Aorta (tissue), 5 donors: ENCODE measurements at regions not wholly inside any gene's neighbourhood (a gene's known extent, or its start where the extent isn't known, plus 50 kb on each side); places are given as distances from the start of the nearest gene placed in this dataset.

Experiments
- ATAC-seq: fragments of 200-7000 bp; cut with Tn5 transposase; one replicate; pipeline ENCODE4 v1.9.1; 2022; ENCODE audit warnings: moderate library complexity; ENCODE audit not compliant: low FRiP score
- DNase-seq, 2 donors: peaks; one replicate each; pipeline ENCODE4 v3.0.0-alpha.2; 2020
- H3K27ac ChIP-seq, 2 donors: one replicate each; pipeline ENCODE4 v1.5.1; 2013; ENCODE audit warnings: low read length in 2 of 2, mild to moderate bottlenecking in 2 of 2, moderate library complexity in 2 of 2, control low read depth in 1 of 2, inconsistent platforms in 1 of 2, low read depth in 1 of 2
- H3K27me3 ChIP-seq, 2 donors: one replicate each; pipeline ENCODE4 v1.6.1; 2013; ENCODE audit warnings: control low read depth in 1 of 2, low read length in 1 of 2, mild to moderate bottlenecking in 1 of 2, moderate library complexity in 1 of 2; ENCODE audit not compliant: insufficient read depth in 2 of 2, control insufficient read depth in 1 of 2
- H3K36me3 ChIP-seq, 2 donors: one replicate each; pipeline ENCODE4 v1.6.1; 2013; ENCODE audit warnings: control low read depth in 1 of 2, low read length in 1 of 2, mild to moderate bottlenecking in 1 of 2; ENCODE audit not compliant: insufficient read depth in 2 of 2, control insufficient read depth in 1 of 2
- H3K4me1 ChIP-seq, 2 donors: one replicate each; pipeline ENCODE4 v1.6.1; 2013; ENCODE audit warnings: low read length in 2 of 2, control low read depth in 1 of 2, mild to moderate bottlenecking in 1 of 2, moderate library complexity in 1 of 2; ENCODE audit not compliant: insufficient read depth in 2 of 2, control insufficient read depth in 1 of 2
- H3K4me3 ChIP-seq, 2 donors: one replicate each; pipeline ENCODE4 v1.5.1; 2013; ENCODE audit warnings: low read length in 2 of 2, control low read depth in 1 of 2, mild to moderate bottlenecking in 1 of 2
- H3K9me3 ChIP-seq: one replicate; pipeline ENCODE4 v1.6.1; 2013; ENCODE audit warnings: mild to moderate bottlenecking, low read length; ENCODE audit not compliant: control insufficient read depth
- WGBS, 2 donors: extraction: QIAGEN DNeasy Blood & Tissue Kit; methylation state at CpG; one replicate each; pipeline ENCODE4 v1.1.7; 2013; 5-methylcytosine and 5-hydroxymethylcytosine counted together
- intact Hi-C, 2 donors: fragments of 100-400 bp; cut with DNase I; formaldehyde crosslinking; loops; one replicate each; pipeline versions ENCODE4 v1.14.2 to v1.15.0; 2022
- donor health status: healthy with polysubstance abuse.
- donor health status: Bipolar disorder and iron deficiency.
- donor health status: DM: no; HTN: no; CAD: no.
- donor health status: DM: no; HTN: no; CAD: no.
- donor health status: DM: yes; HTN: yes; CAD: no.

- intact Hi-C loops: no loop called here
- ATAC-seq (no peak), DNase-seq (no peak)
- H3K36me3 ChIP-seq: no peaks in the 10 kb centered on the region
- H3K9me3 ChIP-seq: no peaks in the 10 kb centered on the region
- no peak overlapping the region for H3K4me3 ChIP-seq
- no peaks in the 10 kb centered on the region for H3K27me3 ChIP-seq
- no peak overlapping the region for H3K27ac ChIP-seq
- WGBS, 2 donors: 84 to 88% methylated on average over 1 of the region's 1 CpG
- no peaks in the 10 kb centered on the region for H3K4me1 ChIP-seq
These were observed 199.7 kb upstream of the CHRNA7 start for GRCh38 chr15:31830591-31830990.

- 67 to 81% methylated on average over 10 of the region's 10 CpGs for WGBS, 2 donors
- ATAC-seq: no peak
These were observed 198.7 kb upstream of the CHRNA7 start for GRCh38 chr15:31831596-31831995.

GRCh38 chr15:31834654-31835053 lies 195.7 kb upstream of the CHRNA7 start:
- Histone ChIP-seq H3K27ac (no peak overlapping the region), H3K4me3 (no peak overlapping the region), H3K36me3 (no peaks in the 10 kb centered on the region), H3K9me3 (no peaks in the 10 kb centered on the region), H3K27me3 (no peaks in the 10 kb centered on the region), H3K4me1 (no peaks in the 10 kb centered on the region)
- intact Hi-C loops: no loop called here
- ATAC-seq: no peak
- 59 to 66% methylated on average over 3 of the region's 3 CpGs for WGBS, 2 donors
- DNase-seq: no peak

More at GRCh38 chr15:31831596-31831995, 198.7 kb upstream of the CHRNA7 start:
- no peak overlapping the region for H3K27ac ChIP-seq
- H3K4me1 ChIP-seq: no peaks in the 10 kb centered on the region
- DNase-seq: no peak
- H3K4me3 ChIP-seq: no peak overlapping the region
- intact Hi-C loops: no loop called here
- no peaks in the 10 kb centered on the region for H3K27me3 ChIP-seq
- H3K9me3 ChIP-seq: no peaks in the 10 kb centered on the region
- no peaks in the 10 kb centered on the region for H3K36me3 ChIP-seq

GRCh38 chr15:31839388-31839787 lies 190.9 kb upstream of the CHRNA7 start:
- Histone ChIP-seq H3K4me3 (no peak overlapping the region), H3K4me1 (no peaks in the 10 kb centered on the region), H3K27ac (no peak overlapping the region), H3K27me3 (no peaks in the 10 kb centered on the region), H3K9me3 (no peaks in the 10 kb centered on the region), H3K36me3 (no peaks in the 10 kb centered on the region)
- intact Hi-C loops: no loop called here
- 74 to 80% methylated on average over 3 of the region's 3 CpGs for WGBS, 2 donors
- ATAC-seq (no peak), DNase-seq (no peak)

GRCh38 chr15:31840849-31841476 lies 189.4 kb upstream of the CHRNA7 start:
- DNase-seq (no peak), ATAC-seq (no peak)
- H3K9me3 ChIP-seq: no peaks in the 10 kb centered on the region
- no peaks in the 10 kb centered on the region for H3K36me3 ChIP-seq
- H3K4me1 ChIP-seq: no peaks in the 10 kb centered on the region
- 76 to 77% methylated on average over 9 of the region's 9 CpGs for WGBS, 2 donors
- no peak overlapping the region for H3K4me3 ChIP-seq
- no peaks in the 10 kb centered on the region for H3K27me3 ChIP-seq
- intact Hi-C loops: no loop called here
- no peak overlapping the region for H3K27ac ChIP-seq

- Histone ChIP-seq H3K4me1 (no peaks in the 10 kb centered on the region), H3K9me3 (no peaks in the 10 kb centered on the region), H3K4me3 (no peak overlapping the region), H3K36me3 (no peaks in the 10 kb centered on the region), H3K27ac (no peak overlapping the region), H3K27me3 (no peaks in the 10 kb centered on the region)
- 50 to 65% methylated on average over 6 of the region's 6 CpGs for WGBS, 2 donors
- DNase-seq (no peak), ATAC-seq (no peak)
- intact Hi-C loops: no loop called here
These were observed 187.7 kb upstream of the CHRNA7 start for GRCh38 chr15:31842532-31843195.

- intact Hi-C loops: no loop called here
- DNase-seq: no peak
- H3K27me3 ChIP-seq: no peaks in the 10 kb centered on the region
- no peaks in the 10 kb centered on the region for H3K36me3 ChIP-seq
- ATAC-seq: no peak
- no peak overlapping the region for H3K27ac ChIP-seq
- WGBS, 2 donors: 27 to 43% methylated on average over 5 of the region's 5 CpGs
- no peaks in the 10 kb centered on the region for H3K4me1 ChIP-seq
- H3K9me3 ChIP-seq: no peaks in the 10 kb centered on the region
- H3K4me3 ChIP-seq: no peak overlapping the region
These were observed 186.8 kb upstream of the CHRNA7 start for GRCh38 chr15:31843426-31844055.

- no peak for ATAC-seq
- intact Hi-C loops: no loop called here
These were observed 184.5 kb upstream of the CHRNA7 start for GRCh38 chr15:31845791-31846190.

GRCh38 chr15:31847961-31848360 lies 182.4 kb upstream of the CHRNA7 start:
- Histone ChIP-seq H3K27me3 (no peaks in the 10 kb centered on the region), H3K27ac (no peak overlapping the region), H3K4me1 (no peaks in the 10 kb centered on the region), H3K4me3 (no peak overlapping the region), H3K9me3 (no peaks in the 10 kb centered on the region), H3K36me3 (no peaks in the 10 kb centered on the region)
- intact Hi-C loops: no loop called here
- DNase-seq: no peak
- 71 to 72% methylated on average over 5 of the region's 5 CpGs for WGBS, 2 donors
- ATAC-seq: no peak

More at GRCh38 chr15:31845791-31846190, 184.5 kb upstream of the CHRNA7 start:
- Histone ChIP-seq H3K27me3 (no peaks in the 10 kb centered on the region), H3K36me3 (no peaks in the 10 kb centered on the region), H3K27ac (no peak overlapping the region), H3K9me3 (no peaks in the 10 kb centered on the region), H3K4me1 (no peaks in the 10 kb centered on the region), H3K4me3 (no peak overlapping the region)
- 78 to 82% methylated on average over 5 of the region's 5 CpGs for WGBS, 2 donors
- no peak for DNase-seq
